HepG2 (cell line): ENCODE measurements at regions not wholly inside any gene's neighbourhood (a gene's known extent, or its start where the extent isn't known, plus 50 kb on each side); places are given as distances from the start of the nearest gene placed in this dataset.

ENCODE experiments used
- CCDC6 ChIP-seq: sonication (generic); formaldehyde crosslinking; IDR thresholded peaks from 2 replicates; pipeline ENCODE4 v1.8.1; 2022; ENCODE audit warnings: mild to moderate bottlenecking, missing genetic modification reagents, moderate library complexity
- GABPA ChIP-seq, 2 experiments: IDR thresholded peaks; 2 replicates each; pipeline ENCODE4 v1.6.1; 2011 to 2016; ENCODE audit warnings: low read depth in 2 of 2, low read length in 1 of 2, missing biosample characterization in 1 of 2, missing genetic modification characterization in 1 of 2
- HOXA3 ChIP-seq: sonication (generic); formaldehyde crosslinking; IDR thresholded peaks from 2 replicates; pipeline ENCODE4 v1.5.0; 2020; ENCODE audit warnings: missing genetic modification reagents
- MXI1 ChIP-seq: IDR thresholded peaks from 3 replicates; pipeline ENCODE4 v1.6.1; 2012; ENCODE audit warnings: low read depth, low read length, inconsistent platforms, borderline replicate concordance
- MYC ChIP-seq: sonication (generic); formaldehyde crosslinking; IDR thresholded peaks from 2 replicates; pipeline ENCODE4 v1.9.0; 2021; ENCODE audit warnings: missing genetic modification reagents, borderline replicate concordance
- SNAI1 ChIP-seq: sonication (generic); formaldehyde crosslinking; IDR thresholded peaks from 2 replicates; pipeline ENCODE4 v1.5.0; 2020; ENCODE audit warnings: mild to moderate bottlenecking, missing genetic modification reagents, borderline replicate concordance
- TCF12 ChIP-seq, 2 experiments: fragments of 450-650 bp in 1 of 2; sonication (generic) in 1 of 2; formaldehyde crosslinking in 1 of 2; IDR thresholded peaks; 2 replicates each; pipeline versions ENCODE4 v1.6.1 to v1.8.0; 2017 to 2022; ENCODE audit warnings: antibody characterized with exemption in 1 of 2, mild to moderate bottlenecking in 1 of 2, missing genetic modification reagents in 1 of 2, moderate library complexity in 1 of 2
- TF ChIP-seq, protein P1 (sequence below): IDR thresholded peaks from 2 replicates; pipeline ENCODE4 v1.6.1; 2016; ENCODE audit warnings: mild to moderate bottlenecking
- TF ChIP-seq, protein P2 (sequence below): sonication (generic); formaldehyde crosslinking; IDR thresholded peaks from 2 replicates; pipeline ENCODE4 v1.5.0; 2020; ENCODE audit warnings: mild to moderate bottlenecking, missing genetic modification reagents, moderate library complexity
- TF ChIP-seq, protein P3 (sequence below): sonication (generic); formaldehyde crosslinking; IDR thresholded peaks from 2 replicates; pipeline ENCODE4 v1.4.0; 2020; ENCODE audit warnings: missing genetic modification reagents

DNA sequence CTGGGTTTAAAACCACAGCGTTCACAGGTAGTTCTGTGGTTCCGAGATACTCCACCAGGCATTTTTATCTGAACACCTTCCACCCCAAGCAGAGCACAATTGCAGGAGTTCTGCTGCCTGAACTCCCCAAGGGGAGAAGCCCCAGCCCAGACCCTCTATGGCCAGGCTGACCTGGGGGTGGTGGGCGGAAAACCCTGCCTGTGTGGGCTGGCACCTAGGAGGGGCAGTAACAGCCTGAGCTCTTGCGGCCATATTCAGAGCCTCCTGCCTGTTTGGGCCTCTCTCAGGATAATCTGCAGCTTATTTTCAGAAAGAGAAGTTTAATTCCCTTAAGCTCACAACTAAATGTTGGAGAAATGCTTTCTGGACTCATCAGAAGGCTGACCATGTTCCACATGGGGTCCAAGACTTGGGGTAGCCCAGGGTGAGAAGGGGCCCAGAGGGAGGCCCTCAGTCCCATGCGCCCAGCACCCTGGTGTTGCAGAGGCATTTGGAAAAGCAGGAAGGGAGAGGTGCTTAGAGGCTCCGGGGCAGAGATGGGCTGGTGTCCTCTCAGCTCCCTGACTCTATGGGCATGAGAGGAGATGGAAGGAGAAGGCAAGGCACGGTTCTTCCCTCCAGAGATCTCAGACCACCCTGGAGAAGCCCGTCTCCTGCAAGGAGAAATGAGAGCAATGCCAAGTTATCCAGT is 195.6 kb upstream of the TPM1 start:
- TF ChIP-seq CCDC6 (CRISPR knock-in tag) (no peak), SNAI1 (CRISPR knock-in tag) (no peak), MXI1 (no peak), GABPA (IDR thresholded peaks at IDR 0.05; ENCODE audit: low read depth, low read length) (no peak), GABPA (CRISPR knock-in tag; IDR thresholded peaks at IDR 0.05; ENCODE audit: low read depth) (no peak), MYC (CRISPR knock-in tag) (no peak), HOXA3 (CRISPR knock-in tag) (no peak), TCF12 (IDR thresholded peaks at IDR 0.05) (no peak), TCF12 (CRISPR knock-in tag; IDR thresholded peaks at IDR 0.05) (no peak)
- TF ChIP-seq, protein P1, sequence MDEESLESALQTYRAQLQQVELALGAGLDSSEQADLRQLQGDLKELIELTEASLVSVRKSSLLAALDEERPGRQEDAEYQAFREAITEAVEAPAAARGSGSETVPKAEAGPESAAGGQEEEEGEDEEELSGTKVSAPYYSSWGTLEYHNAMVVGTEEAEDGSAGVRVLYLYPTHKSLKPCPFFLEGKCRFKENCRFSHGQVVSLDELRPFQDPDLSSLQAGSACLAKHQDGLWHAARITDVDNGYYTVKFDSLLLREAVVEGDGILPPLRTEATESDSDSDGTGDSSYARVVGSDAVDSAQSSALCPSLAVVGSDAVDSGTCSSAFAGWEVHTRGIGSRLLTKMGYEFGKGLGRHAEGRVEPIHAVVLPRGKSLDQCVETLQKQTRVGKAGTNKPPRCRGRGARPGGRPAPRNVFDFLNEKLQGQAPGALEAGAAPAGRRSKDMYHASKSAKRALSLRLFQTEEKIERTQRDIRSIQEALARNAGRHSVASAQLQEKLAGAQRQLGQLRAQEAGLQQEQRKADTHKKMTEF (CRISPR knock-in tag), result no peak
- TF ChIP-seq, protein P2, sequence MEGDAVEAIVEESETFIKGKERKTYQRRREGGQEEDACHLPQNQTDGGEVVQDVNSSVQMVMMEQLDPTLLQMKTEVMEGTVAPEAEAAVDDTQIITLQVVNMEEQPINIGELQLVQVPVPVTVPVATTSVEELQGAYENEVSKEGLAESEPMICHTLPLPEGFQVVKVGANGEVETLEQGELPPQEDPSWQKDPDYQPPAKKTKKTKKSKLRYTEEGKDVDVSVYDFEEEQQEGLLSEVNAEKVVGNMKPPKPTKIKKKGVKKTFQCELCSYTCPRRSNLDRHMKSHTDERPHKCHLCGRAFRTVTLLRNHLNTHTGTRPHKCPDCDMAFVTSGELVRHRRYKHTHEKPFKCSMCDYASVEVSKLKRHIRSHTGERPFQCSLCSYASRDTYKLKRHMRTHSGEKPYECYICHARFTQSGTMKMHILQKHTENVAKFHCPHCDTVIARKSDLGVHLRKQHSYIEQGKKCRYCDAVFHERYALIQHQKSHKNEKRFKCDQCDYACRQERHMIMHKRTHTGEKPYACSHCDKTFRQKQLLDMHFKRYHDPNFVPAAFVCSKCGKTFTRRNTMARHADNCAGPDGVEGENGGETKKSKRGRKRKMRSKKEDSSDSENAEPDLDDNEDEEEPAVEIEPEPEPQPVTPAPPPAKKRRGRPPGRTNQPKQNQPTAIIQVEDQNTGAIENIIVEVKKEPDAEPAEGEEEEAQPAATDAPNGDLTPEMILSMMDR (CRISPR knock-in tag), result no peak
- TF ChIP-seq, protein P3, sequence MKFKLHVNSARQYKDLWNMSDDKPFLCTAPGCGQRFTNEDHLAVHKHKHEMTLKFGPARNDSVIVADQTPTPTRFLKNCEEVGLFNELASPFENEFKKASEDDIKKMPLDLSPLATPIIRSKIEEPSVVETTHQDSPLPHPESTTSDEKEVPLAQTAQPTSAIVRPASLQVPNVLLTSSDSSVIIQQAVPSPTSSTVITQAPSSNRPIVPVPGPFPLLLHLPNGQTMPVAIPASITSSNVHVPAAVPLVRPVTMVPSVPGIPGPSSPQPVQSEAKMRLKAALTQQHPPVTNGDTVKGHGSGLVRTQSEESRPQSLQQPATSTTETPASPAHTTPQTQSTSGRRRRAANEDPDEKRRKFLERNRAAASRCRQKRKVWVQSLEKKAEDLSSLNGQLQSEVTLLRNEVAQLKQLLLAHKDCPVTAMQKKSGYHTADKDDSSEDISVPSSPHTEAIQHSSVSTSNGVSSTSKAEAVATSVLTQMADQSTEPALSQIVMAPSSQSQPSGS (CRISPR knock-in tag), result no peak
